Naive thymus-derived CD4-positive, alpha-beta T cell (primary cell): ENCODE measurements at regions not wholly inside any gene's neighbourhood (a gene's known extent, or its start where the extent isn't known, plus 50 kb on each side); places are given as distances from the start of the nearest gene placed in this dataset.
"Not testable (repeated sequence)": the region's sequence is repeated elsewhere in the genome, so short reads cannot be mapped to it uniquely, and the experiment has no call there.

Source experiments
- ATAC-seq: fragments of 150-1000 bp; cut with Tn5 transposase; 2 replicates; pipeline ENCODE4 v1.10.0; 2021; ENCODE audit warnings: mild to moderate bottlenecking, moderate library complexity
- CTCF ChIA-PET: fragments of 350-600 bp; sonication (Branson Sonifier 250); formaldehyde crosslinking; loops from one replicate; lab custom pipeline; 2021; ENCODE audit warnings: antibody characterized with exemption; lab: Charles Lee
- POLR2A ChIA-PET: fragments of 350-600 bp; sonication (Branson Sonifier 250); formaldehyde crosslinking; loops from one replicate; lab custom pipeline; 2021; ENCODE audit warnings: antibody characterized with exemption, inconsistent platforms; lab: Charles Lee
- DNase-seq, 9 donors: peaks; one replicate each; pipeline versions ENCODE4 v3.0.0 to v3.0.0-alpha.2; 2020 to 2022; ENCODE audit warnings: mixed read lengths in 1 of 9
- H3K27ac ChIP-seq: one replicate; pipeline ENCODE4 v1.7.0; 2013; ENCODE audit warnings: mild to moderate bottlenecking, low read depth, low read length, moderate library complexity
- H3K27me3 ChIP-seq, 2 donors: one replicate each; pipeline ENCODE4 v1.7.0; 2013; ENCODE audit warnings: low read length in 2 of 2, mild to moderate bottlenecking in 2 of 2, moderate library complexity in 2 of 2; ENCODE audit not compliant: control insufficient read depth in 2 of 2, insufficient read depth in 2 of 2
- H3K36me3 ChIP-seq, 3 experiments: 1 replicate in 2 of 3; 2 replicates in 1 of 3; pipeline ENCODE4 v1.7.0; 2013; ENCODE audit warnings: low read length in 3 of 3, mild to moderate bottlenecking in 3 of 3, moderate library complexity in 1 of 3; ENCODE audit not compliant: insufficient read depth in 3 of 3, control insufficient read depth in 2 of 3
- H3K4me1 ChIP-seq, 2 donors: one replicate each; pipeline ENCODE4 v1.7.0; 2013; ENCODE audit warnings: low read length in 2 of 2, mild to moderate bottlenecking in 2 of 2, moderate library complexity in 1 of 2; ENCODE audit not compliant: control insufficient read depth in 2 of 2, insufficient read depth in 2 of 2
- H3K4me3 ChIP-seq: 2 replicates; pipeline ENCODE4 v1.7.0; 2013; ENCODE audit warnings: mild to moderate bottlenecking, low read length
- H3K9me3 ChIP-seq, 3 experiments: 1 replicate in 2 of 3; 2 replicates in 1 of 3; pipeline ENCODE4 v1.7.0; 2013; ENCODE audit warnings: low read length in 3 of 3; ENCODE audit not compliant: control insufficient read depth in 2 of 3
- H3K27ac Mint-ChIP-seq, 9 donors: one replicate each; pipeline ENCODE4 v1.8.0; 2020 to 2022; ENCODE audit warnings: mixed read lengths in 9 of 9, mild to moderate bottlenecking in 8 of 9, moderate library complexity in 5 of 9, inconsistent platforms in 2 of 9
- H3K27me3 Mint-ChIP-seq, 5 donors: one replicate each; pipeline ENCODE4 v1.8.0; 2021 to 2022; ENCODE audit warnings: mixed read lengths in 5 of 5, mild to moderate bottlenecking in 1 of 5
- H3K36me3 Mint-ChIP-seq, 5 donors: one replicate each; pipeline ENCODE4 v1.8.0; 2020 to 2022; ENCODE audit warnings: mixed read lengths in 5 of 5, mild to moderate bottlenecking in 3 of 5, inconsistent platforms in 1 of 5
- H3K4me1 Mint-ChIP-seq, 7 donors: one replicate each; pipeline ENCODE4 v1.8.0; 2020 to 2022; ENCODE audit warnings: mixed read lengths in 7 of 7, mild to moderate bottlenecking in 3 of 7, inconsistent platforms in 1 of 7
- H3K4me3 Mint-ChIP-seq, 10 donors: one replicate each; pipeline ENCODE4 v1.8.0; 2020 to 2022; ENCODE audit warnings: mild to moderate bottlenecking in 10 of 10, mixed read lengths in 10 of 10, moderate library complexity in 6 of 10, inconsistent platforms in 2 of 10
- H3K9me3 Mint-ChIP-seq, 11 donors: one replicate each; pipeline ENCODE4 v1.8.0; 2020 to 2022; ENCODE audit warnings: mixed read lengths in 11 of 11, mild to moderate bottlenecking in 4 of 11, inconsistent platforms in 1 of 11, moderate library complexity in 1 of 11
- intact Hi-C, 2 donors: fragments of 100-400 bp; cut with micrococcal nuclease; formaldehyde crosslinking; loops; one replicate each; pipeline ENCODE4 v1.15.1; 2023

DNA sequence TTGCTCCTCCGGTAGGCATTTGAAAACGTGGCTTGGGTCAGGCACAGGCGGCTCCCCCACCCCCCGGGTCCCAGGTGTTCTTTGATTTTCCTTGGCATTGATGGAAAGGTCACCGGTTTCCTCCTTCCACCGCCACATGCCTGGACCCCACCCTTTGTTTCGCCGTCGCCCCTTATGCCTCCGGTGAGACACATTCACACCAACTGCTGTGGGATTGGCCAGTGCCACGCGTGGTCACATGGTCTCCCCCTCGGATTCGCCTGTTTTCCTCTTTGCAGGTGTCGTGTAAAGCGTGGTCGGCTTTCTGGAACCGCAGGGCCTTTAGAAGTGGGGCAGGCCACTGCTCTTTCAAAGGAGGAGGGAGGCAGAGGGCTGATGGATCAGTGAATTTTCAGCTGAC lies 101.2 kb upstream of the FOXD4L5 start:
- H3K27ac Mint-ChIP-seq = peak overlapping the region in 1 of 9 donors; percentile 51
- POLR2A ChIA-PET, H3K4me3 ChIP-seq, H3K4me1 ChIP-seq, H3K36me3 Mint-ChIP-seq, H3K4me3 Mint-ChIP-seq, intact Hi-C loops, ATAC-seq, H3K4me1 Mint-ChIP-seq, H3K9me3 ChIP-seq, H3K27me3 ChIP-seq, H3K27me3 Mint-ChIP-seq, CTCF ChIA-PET, H3K36me3 ChIP-seq, DNase-seq, H3K27ac ChIP-seq: not testable (repeated sequence)
- H3K9me3 Mint-ChIP-seq = peaks cover 0 to 41% (median 22%) of the 10 kb centered on the region in 11 donors

DNA sequence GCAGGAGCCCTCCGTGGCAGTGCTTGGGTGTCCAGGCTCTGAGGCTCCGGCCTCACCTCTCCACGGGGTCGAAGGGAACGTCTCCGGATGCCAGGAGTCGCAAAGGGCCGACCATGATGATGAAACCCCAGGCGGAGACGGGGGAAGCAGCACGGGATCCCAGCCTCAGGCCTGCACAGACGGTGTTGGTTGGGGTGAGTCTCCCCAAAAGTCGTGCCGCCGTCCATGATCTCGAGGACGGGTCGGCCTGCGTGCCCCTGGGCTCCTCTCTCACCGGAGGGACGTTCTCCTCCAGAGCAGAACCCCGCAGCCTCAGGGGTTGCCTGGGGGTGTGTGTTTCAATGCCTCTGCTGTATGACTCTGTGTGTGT lies 100.6 kb upstream of the FOXD4L5 start:
- DNase-seq, H3K9me3 ChIP-seq, H3K4me1 Mint-ChIP-seq, H3K27me3 ChIP-seq, H3K4me1 ChIP-seq, H3K27me3 Mint-ChIP-seq, H3K36me3 Mint-ChIP-seq, H3K36me3 ChIP-seq, POLR2A ChIA-PET, intact Hi-C loops, ATAC-seq, H3K4me3 ChIP-seq, H3K4me3 Mint-ChIP-seq, H3K27ac ChIP-seq, CTCF ChIA-PET: not testable (repeated sequence)
- peaks cover 0 to 38% (median 19%) of the 10 kb centered on the region in 11 donors for H3K9me3 Mint-ChIP-seq
- peak overlapping the region in 1 of 9 donors; percentile 51 for H3K27ac Mint-ChIP-seq

DNA sequence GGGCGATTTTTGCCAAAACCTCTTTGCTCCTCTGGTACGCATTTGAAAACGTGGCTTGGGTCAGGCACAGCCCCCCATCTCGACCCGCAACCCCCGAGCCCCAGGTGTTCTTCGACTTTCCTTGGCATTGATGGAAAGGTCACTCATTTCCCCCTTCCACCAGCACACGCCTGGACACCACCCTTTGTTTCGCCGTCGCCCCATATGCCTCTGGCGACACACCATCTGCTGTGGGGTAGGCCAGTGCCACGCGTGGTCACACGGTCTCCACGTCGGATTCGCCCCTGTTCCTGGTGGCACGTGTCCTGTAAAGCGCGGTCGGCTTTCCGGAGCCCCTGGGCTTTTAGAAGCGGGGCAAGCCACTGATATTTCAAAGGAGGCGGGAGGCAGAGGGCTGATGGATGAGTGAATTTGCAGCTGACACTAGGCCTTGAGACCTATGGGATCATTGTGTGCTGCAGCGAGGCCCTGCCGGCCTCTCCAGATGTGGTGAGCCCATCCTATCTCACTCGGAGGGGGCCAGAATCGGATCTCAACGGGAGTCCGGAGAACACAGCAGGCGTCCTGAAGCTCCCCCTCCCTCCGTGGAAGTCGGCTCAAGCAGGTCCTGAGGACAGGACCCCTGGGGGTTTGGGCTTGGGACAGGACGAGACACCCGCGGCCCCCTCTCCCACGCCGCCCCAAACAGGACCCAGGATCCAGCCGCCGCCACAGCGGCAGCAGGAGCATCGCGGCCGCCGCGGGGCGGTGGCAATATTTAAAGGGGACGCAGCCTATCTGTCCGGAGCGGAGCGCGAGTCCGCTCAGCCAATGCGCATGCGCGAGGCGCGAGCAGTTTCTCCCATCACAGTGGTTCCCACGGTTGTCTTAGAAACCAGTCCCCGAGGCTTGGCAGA lies 100.0 kb upstream of the FOXD4L5 start:
- H3K27ac Mint-ChIP-seq, H3K27me3 ChIP-seq, H3K4me3 Mint-ChIP-seq, H3K27ac ChIP-seq, intact Hi-C loops, H3K27me3 Mint-ChIP-seq, POLR2A ChIA-PET, ATAC-seq, H3K4me1 Mint-ChIP-seq, H3K4me1 ChIP-seq, H3K9me3 ChIP-seq, H3K36me3 ChIP-seq, H3K4me3 ChIP-seq, H3K36me3 Mint-ChIP-seq, DNase-seq, CTCF ChIA-PET: not testable (repeated sequence)
- peaks cover 0 to 35% (median 19%) of the 10 kb centered on the region in 11 donors for H3K9me3 Mint-ChIP-seq

GRCh38 chr9:65384066-65384465 lies 99.1 kb upstream of the FOXD4L5 start:
- H3K4me3 ChIP-seq, CTCF ChIA-PET, H3K36me3 ChIP-seq, intact Hi-C loops, H3K27me3 Mint-ChIP-seq, H3K27ac ChIP-seq, DNase-seq, H3K4me1 Mint-ChIP-seq, POLR2A ChIA-PET, H3K36me3 Mint-ChIP-seq, ATAC-seq, H3K9me3 ChIP-seq, H3K27me3 ChIP-seq, H3K27ac Mint-ChIP-seq, H3K4me1 ChIP-seq: not testable (repeated sequence)
- peaks cover 0 to 31% (median 15%) of the 10 kb centered on the region in 11 donors for H3K9me3 Mint-ChIP-seq
- H3K4me3 Mint-ChIP-seq = peak overlapping the region in 1 of 10 donors; percentile 29

DNA sequence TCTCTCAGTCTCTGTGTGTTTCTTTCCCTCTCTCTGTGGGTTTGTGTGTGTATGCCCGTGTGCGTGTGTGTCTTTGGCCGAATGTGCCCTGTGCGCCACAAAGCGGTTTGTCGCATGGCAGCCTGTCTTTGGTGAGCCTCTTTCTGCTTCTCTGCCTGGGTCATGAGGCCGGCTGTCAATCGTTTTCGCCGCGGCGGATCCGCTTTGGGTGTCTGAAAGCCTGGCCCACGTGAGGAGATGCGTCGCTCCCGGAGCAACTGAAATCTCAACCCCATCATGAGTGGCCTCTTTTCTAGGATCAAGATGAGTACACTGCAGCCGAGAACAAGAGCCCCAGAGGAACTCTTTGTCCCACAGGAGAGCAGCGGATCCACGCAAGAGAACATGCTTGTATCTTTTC lies 98.6 kb upstream of the FOXD4L5 start:
- not testable (repeated sequence) for H3K36me3 Mint-ChIP-seq

DNA sequence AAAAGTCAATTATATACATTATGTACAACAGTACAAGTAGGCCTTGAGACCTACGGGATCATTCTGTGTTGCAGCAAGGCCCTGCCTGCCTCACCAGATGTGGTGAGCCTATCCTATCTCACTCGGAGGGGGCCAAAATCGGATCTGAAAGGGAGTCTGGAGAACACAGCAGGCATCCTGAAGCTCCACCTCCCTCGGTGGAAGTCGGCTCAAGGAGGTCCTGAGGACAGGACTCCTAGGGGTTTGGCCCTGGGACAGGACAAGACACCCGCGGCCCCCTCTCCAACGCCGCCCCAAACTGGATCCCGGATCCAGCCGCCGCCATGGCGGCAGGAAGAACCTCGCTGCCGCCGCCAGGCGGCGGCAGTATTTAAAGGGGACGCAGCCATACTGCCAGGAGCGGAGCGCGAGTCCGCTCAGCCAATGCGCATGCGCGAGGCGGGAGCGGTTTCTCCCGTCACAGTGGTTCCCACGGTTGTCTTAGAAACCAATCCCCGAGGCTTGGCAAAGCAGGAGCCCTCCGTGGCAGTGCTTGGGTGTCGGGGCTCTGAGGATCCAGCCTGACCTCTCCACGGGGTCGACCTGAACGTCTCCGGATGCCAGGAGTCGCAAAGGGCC lies 97.8 kb upstream of the FOXD4L5 start:
- H3K9me3 ChIP-seq, intact Hi-C loops, DNase-seq, H3K4me3 Mint-ChIP-seq, H3K27me3 Mint-ChIP-seq, H3K27me3 ChIP-seq, H3K4me1 Mint-ChIP-seq, H3K4me1 ChIP-seq, H3K27ac Mint-ChIP-seq, ATAC-seq, H3K36me3 Mint-ChIP-seq, POLR2A ChIA-PET, CTCF ChIA-PET, H3K4me3 ChIP-seq, H3K36me3 ChIP-seq, H3K27ac ChIP-seq: not testable (repeated sequence)
- H3K9me3 Mint-ChIP-seq = peaks cover 0 to 27% (median 14%) of the 10 kb centered on the region in 11 donors

More for the DNA sequence above, 98.6 kb upstream of the FOXD4L5 start:
- H3K4me3 ChIP-seq, CTCF ChIA-PET, ATAC-seq, DNase-seq, H3K4me1 Mint-ChIP-seq, H3K9me3 ChIP-seq, H3K27ac ChIP-seq, intact Hi-C loops, H3K27me3 Mint-ChIP-seq, H3K4me1 ChIP-seq, H3K36me3 ChIP-seq, H3K27ac Mint-ChIP-seq, POLR2A ChIA-PET, H3K27me3 ChIP-seq: not testable (repeated sequence)
- peaks cover 0 to 29% (median 15%) of the 10 kb centered on the region in 11 donors for H3K9me3 Mint-ChIP-seq
- H3K4me3 Mint-ChIP-seq = peak overlapping the region in 4 of 10 donors; percentile 29 to 51 (median 32)
